Prostate gland (tissue), 2 donors: ENCODE measurements at regions not wholly inside any gene's neighbourhood (a gene's known extent, or its start where the extent isn't known, plus 50 kb on each side); places are given as distances from the start of the nearest gene placed in this dataset.

Experiments
- POLR2A ChIP-seq: fragments of 450-650 bp; IDR thresholded peaks from one replicate; pipeline ENCODE4 v1.6.1; 2016; ENCODE audit warnings: antibody characterized with exemption, mild to moderate bottlenecking
- TF ChIP-seq, protein P1 (sequence below), 4 experiments: fragments of 200-600 bp in 2 of 4; fragments of 450-650 bp in 2 of 4; sonication (generic) in 2 of 4; IDR thresholded peaks; 1 replicate in 3 of 4; 2 replicates in 1 of 4; pipeline ENCODE4 v1.5.1; 2016 to 2019; ENCODE audit warnings: antibody characterized with exemption in 4 of 4, mild to moderate bottlenecking in 2 of 4, moderate library complexity in 2 of 4

DNA sequence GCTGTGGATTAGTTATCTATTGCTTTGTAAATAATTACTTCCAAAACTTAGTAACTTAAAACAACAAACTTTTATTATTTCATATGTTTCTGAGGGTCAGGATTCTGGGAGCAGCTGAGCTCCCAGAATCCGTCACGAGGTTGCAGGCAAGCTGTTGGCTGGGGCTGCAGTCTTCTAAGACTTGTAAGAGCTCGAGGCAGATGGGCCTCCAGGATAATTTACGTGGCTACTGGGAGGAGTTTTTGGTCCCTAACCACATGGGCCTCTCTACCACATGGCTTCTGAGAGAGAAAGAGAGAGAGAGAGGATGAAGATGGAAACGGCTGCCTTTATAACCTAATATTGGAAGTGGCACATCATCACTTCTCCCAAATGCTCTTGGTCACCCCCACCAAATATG lies 64.9 kb upstream of the SULF2 start:
- TF ChIP-seq, protein P1, sequence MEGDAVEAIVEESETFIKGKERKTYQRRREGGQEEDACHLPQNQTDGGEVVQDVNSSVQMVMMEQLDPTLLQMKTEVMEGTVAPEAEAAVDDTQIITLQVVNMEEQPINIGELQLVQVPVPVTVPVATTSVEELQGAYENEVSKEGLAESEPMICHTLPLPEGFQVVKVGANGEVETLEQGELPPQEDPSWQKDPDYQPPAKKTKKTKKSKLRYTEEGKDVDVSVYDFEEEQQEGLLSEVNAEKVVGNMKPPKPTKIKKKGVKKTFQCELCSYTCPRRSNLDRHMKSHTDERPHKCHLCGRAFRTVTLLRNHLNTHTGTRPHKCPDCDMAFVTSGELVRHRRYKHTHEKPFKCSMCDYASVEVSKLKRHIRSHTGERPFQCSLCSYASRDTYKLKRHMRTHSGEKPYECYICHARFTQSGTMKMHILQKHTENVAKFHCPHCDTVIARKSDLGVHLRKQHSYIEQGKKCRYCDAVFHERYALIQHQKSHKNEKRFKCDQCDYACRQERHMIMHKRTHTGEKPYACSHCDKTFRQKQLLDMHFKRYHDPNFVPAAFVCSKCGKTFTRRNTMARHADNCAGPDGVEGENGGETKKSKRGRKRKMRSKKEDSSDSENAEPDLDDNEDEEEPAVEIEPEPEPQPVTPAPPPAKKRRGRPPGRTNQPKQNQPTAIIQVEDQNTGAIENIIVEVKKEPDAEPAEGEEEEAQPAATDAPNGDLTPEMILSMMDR (IDR thresholded peaks at IDR 0.05): no peak
- TF ChIP-seq POLR2A: no peak
